ENCODE measurements at regions not wholly inside any gene's neighbourhood (a gene's known extent, or its start where the extent isn't known, plus 50 kb on each side); places are given as distances from the start of the nearest gene placed in this dataset.

GRCh38 chr5:152184266-152184665 lies 220.8 kb downstream of the NMUR2 start:
- dilution Hi-C loops (cut with MboI; ENCODE audit: extremely low pct_ligation_motif_present, low sequenced_read_pairs) = no loop called here
- Histone ChIP-seq H4K20me1 (replicated peaks; ENCODE audit: control insufficient read depth, extremely low read depth, insufficient read depth, low read length) (no peaks in the 10 kb centered on the region), H3K9ac (replicated peaks; ENCODE audit: extremely low read depth, insufficient read depth, low read length) (no peak overlapping the region), H3K4me1 (ENCODE audit: control insufficient read depth, extremely low read depth, insufficient read depth, low read length) (no peaks in the 10 kb centered on the region), H3K27me3 (ENCODE audit: control insufficient read depth in 2 of 2, insufficient read depth in 2 of 2, low read length in 2 of 2) (no peaks in the 10 kb centered on the region), H3K4me2 (ENCODE audit: insufficient read depth, low read length) (no peak overlapping the region), H2AFZ (ENCODE audit: low read depth, low read length) (no peak overlapping the region), H3K9me1 (replicated peaks; ENCODE audit: control insufficient read depth, extremely low read depth, insufficient read depth, low read length) (no peaks in the 10 kb centered on the region), H3K9me3 (replicated peaks; ENCODE audit: control insufficient read depth, insufficient read depth, low read length) (peaks cover 2% of the 10 kb centered on the region), H3K4me3 (replicated peaks in 1 of 3; ENCODE audit: insufficient read depth in 1 of 3, low read depth in 1 of 3, low read length in 3 of 3) (no peak overlapping the region), H3K27ac (ENCODE audit: insufficient read depth, low read depth, low read length) (no peak overlapping the region), H3K36me3 (ENCODE audit: control insufficient read depth in 2 of 2, extremely low read depth in 1 of 2, insufficient read depth in 2 of 2, low read length in 2 of 2) (no peaks in the 10 kb centered on the region), H3K79me2 (ENCODE audit: control insufficient read depth, insufficient read depth, low read length) (no peaks in the 10 kb centered on the region)
- intact Hi-C loops (cut with micrococcal nuclease) = no loop called here
- TF ChIP-seq, protein P1, sequence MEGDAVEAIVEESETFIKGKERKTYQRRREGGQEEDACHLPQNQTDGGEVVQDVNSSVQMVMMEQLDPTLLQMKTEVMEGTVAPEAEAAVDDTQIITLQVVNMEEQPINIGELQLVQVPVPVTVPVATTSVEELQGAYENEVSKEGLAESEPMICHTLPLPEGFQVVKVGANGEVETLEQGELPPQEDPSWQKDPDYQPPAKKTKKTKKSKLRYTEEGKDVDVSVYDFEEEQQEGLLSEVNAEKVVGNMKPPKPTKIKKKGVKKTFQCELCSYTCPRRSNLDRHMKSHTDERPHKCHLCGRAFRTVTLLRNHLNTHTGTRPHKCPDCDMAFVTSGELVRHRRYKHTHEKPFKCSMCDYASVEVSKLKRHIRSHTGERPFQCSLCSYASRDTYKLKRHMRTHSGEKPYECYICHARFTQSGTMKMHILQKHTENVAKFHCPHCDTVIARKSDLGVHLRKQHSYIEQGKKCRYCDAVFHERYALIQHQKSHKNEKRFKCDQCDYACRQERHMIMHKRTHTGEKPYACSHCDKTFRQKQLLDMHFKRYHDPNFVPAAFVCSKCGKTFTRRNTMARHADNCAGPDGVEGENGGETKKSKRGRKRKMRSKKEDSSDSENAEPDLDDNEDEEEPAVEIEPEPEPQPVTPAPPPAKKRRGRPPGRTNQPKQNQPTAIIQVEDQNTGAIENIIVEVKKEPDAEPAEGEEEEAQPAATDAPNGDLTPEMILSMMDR (IDR thresholded peaks at IDR 0.05; ENCODE audit: extremely low read depth in 1 of 2, insufficient read depth in 1 of 2, low read depth in 1 of 2, low read length in 2 of 2) = no peak
- TF ChIP-seq JUN (IDR thresholded peaks at IDR 0.05; ENCODE audit: borderline replicate concordance, insufficient read depth, insufficient read length, low read depth) (no peak), EZH2 (IDR thresholded peaks at IDR 0.05; ENCODE audit: borderline replicate concordance, low read depth, low read length, severe bottlenecking) (no peak), POLR2A (IDR thresholded peaks at IDR 0.05; ENCODE audit: low read depth, low read length) (no peak), GATA2 (IDR thresholded peaks at IDR 0.05; ENCODE audit: insufficient read depth, insufficient read length, low read depth, low read length) (no peak), POLR2AphosphoS5 (IDR thresholded peaks at IDR 0.05; ENCODE audit: insufficient read depth, low read depth, low read length) (no peak), MAX (IDR thresholded peaks at IDR 0.05; ENCODE audit: insufficient read depth, insufficient read length) (no peak), MYC (IDR thresholded peaks at IDR 0.05; ENCODE audit: low read depth, low read length) (no peak), FOS (IDR thresholded peaks at IDR 0.05; ENCODE audit: borderline replicate concordance, insufficient read depth, low read length) (no peak)
- no TSS peak for BruUV-seq (replicated peaks)
- no peak for FAIRE-seq
- POLR2A ChIA-PET = no interaction called here
- CTCF ChIA-PET = no interaction called here
- DNase-seq (ENCODE audit: low read depth, low spot score) = no peak

Measured in endothelial cell of umbilical vein (primary cell).